ENCODE measurements at regions not wholly inside any gene's neighbourhood (a gene's known extent, or its start where the extent isn't known, plus 50 kb on each side); places are given as distances from the start of the nearest gene placed in this dataset.

DNA sequence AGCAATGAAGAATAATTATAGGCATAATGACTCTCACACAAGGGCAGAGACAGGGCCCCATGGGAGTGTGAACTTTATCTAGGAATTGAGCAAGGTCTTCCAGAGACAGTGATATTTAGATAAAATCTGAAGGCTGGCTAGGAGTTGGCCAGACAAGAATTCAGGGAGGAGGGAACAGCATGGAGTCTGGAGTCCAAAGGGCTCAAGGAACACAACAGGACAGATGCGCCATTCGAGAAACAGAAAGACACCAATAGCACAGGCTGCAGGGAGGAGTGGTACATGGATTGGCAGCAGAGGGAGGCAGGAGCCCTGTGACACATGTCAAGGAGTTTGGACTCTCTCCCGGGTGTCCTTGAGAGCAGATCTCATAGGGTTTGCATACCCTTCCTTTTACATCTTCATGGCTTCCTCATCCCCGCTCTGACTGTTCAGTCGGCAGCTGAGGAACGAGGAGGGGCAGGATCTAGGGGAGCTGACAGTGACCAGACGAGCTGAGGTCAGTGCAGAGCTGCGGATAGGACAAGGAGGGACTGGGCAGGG, 64.0 kb upstream of the XPA start:
- H3K4me3 ChIP-seq (ENCODE audit: low read depth, low read length) = no peak overlapping the region
- peaks cover 25% of the 10 kb centered on the region for H3K27me3 ChIP-seq (ENCODE audit: control insufficient read depth, insufficient read depth, low read length)
- TF ChIP-seq, protein P1, sequence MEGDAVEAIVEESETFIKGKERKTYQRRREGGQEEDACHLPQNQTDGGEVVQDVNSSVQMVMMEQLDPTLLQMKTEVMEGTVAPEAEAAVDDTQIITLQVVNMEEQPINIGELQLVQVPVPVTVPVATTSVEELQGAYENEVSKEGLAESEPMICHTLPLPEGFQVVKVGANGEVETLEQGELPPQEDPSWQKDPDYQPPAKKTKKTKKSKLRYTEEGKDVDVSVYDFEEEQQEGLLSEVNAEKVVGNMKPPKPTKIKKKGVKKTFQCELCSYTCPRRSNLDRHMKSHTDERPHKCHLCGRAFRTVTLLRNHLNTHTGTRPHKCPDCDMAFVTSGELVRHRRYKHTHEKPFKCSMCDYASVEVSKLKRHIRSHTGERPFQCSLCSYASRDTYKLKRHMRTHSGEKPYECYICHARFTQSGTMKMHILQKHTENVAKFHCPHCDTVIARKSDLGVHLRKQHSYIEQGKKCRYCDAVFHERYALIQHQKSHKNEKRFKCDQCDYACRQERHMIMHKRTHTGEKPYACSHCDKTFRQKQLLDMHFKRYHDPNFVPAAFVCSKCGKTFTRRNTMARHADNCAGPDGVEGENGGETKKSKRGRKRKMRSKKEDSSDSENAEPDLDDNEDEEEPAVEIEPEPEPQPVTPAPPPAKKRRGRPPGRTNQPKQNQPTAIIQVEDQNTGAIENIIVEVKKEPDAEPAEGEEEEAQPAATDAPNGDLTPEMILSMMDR (IDR thresholded peaks at IDR 0.05; ENCODE audit: insufficient read depth, low read length, poor library complexity, severe bottlenecking) = no peak
- DNase-seq (ENCODE audit: low read depth) = no peak
- H3K36me3 ChIP-seq (ENCODE audit: control insufficient read depth, insufficient read depth, low read length) = no peaks in the 10 kb centered on the region

DNA sequence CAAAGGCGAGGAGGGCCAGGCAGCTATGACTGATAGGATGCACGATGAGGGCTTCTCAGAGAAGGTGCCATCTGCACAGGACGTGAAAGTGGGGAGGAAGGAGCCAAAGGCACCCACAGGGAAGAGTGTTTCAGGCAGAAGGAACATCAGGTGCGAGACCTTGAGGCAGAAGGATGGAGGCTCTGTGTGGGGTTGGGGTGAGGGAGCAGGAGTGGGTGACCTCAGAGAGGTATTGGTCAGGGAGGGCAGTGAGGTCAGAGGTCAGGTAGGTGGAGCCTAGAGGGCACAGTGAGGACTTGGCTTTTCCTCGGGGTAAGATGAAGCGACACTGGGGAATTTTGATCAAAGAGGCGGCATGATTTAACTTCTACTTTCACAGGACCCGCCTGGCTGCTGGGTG, 64.7 kb upstream of the XPA start:
- Histone ChIP-seq H3K27me3 (ENCODE audit: control insufficient read depth, insufficient read depth, low read length) (peaks cover 25% of the 10 kb centered on the region), H3K36me3 (ENCODE audit: control insufficient read depth, insufficient read depth, low read length) (no peaks in the 10 kb centered on the region)

DNA sequence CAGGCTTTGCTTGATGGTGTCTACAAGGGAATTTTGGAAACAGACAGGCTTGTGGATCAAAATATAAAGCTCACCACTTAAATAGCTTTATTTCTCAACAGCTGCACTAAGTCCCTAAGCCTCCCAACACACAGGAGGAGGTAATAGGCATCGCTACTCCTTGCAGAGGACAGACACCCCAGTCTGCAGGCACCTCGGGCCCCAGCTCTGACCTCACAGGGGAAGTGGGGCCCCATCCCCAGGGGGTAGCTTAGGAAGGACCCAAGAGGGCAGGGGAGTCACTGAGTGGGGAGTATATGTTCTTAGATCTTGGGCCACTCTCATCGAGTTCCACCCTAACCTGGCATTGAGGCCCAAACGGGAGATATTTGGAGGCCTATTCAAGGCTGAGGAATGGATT, 66.7 kb upstream of the XPA start:
- H3K4me3 ChIP-seq (ENCODE audit: low read depth, low read length) = no peak overlapping the region
- H3K36me3 ChIP-seq (ENCODE audit: control insufficient read depth, insufficient read depth, low read length) = no peaks in the 10 kb centered on the region
- TF ChIP-seq, protein P1 (IDR thresholded peaks at IDR 0.05; ENCODE audit: insufficient read depth, low read length, poor library complexity, severe bottlenecking) = no peak
- DNase-seq (ENCODE audit: low read depth) = no peak
- H3K27me3 ChIP-seq (ENCODE audit: control insufficient read depth, insufficient read depth, low read length) = peaks cover 23% of the 10 kb centered on the region

More for the DNA sequence above, 64.7 kb upstream of the XPA start:
- TF ChIP-seq, protein P1 (IDR thresholded peaks at IDR 0.05; ENCODE audit: insufficient read depth, low read length, poor library complexity, severe bottlenecking) = no peak
- DNase-seq (ENCODE audit: low read depth) = no peak
- no peak overlapping the region for H3K4me3 ChIP-seq (ENCODE audit: low read depth, low read length)

DNA sequence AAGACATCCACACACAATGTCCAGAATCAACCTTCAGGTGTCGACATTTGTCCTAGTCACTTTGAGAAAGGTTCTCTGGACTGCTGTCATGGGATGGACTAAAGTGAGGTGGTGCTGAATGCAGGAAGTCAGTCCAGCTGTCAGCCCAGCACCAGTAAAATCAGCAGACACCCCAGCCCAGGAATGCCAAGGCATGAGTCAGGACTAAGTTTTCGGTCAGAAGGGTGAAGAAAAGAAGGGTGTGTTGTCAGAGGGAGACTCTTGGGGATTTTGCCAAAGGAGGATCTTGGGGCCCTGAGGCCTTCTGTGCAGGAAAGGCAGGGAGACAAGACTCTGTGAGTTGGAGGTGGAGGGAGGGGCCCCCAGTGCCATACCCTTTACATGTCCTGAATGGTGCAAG, 69.0 kb upstream of the XPA start:
- no peak overlapping the region for H3K4me3 ChIP-seq (ENCODE audit: low read depth, low read length)
- DNase-seq (ENCODE audit: low read depth) = no peak
- TF ChIP-seq, protein P1 (IDR thresholded peaks at IDR 0.05; ENCODE audit: insufficient read depth, low read length, poor library complexity, severe bottlenecking) = no peak
- no peaks in the 10 kb centered on the region for H3K36me3 ChIP-seq (ENCODE audit: control insufficient read depth, insufficient read depth, low read length)
- H3K27me3 ChIP-seq (ENCODE audit: control insufficient read depth, insufficient read depth, low read length) = peaks cover 19% of the 10 kb centered on the region

DNA sequence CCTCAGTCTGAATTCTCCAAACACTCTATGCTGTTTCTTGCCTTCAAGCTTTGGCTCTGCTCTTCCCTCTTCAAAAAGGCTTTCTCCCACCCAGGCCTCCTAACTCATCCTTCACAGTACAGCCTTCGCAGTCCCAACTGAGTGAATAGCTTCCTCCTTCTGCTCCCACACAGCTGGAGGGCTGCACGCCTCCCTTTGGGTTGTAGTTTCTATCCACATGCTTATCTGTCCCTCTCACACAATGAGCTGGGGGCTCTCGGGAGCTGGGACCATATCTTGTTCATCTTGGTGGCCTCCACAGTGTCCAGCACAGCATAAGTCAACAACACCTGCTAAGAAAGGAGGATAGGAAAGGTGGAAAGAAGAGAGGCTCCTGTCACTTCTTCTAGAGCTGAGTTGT, 69.5 kb upstream of the XPA start:
- Histone ChIP-seq H3K4me3 (ENCODE audit: low read depth, low read length) (no peak overlapping the region), H3K36me3 (ENCODE audit: control insufficient read depth, insufficient read depth, low read length) (no peaks in the 10 kb centered on the region), H3K27me3 (ENCODE audit: control insufficient read depth, insufficient read depth, low read length) (peaks cover 19% of the 10 kb centered on the region)
- TF ChIP-seq, protein P1 (IDR thresholded peaks at IDR 0.05; ENCODE audit: insufficient read depth, low read length, poor library complexity, severe bottlenecking) = no peak
- no peak for DNase-seq (ENCODE audit: low read depth)

DNA sequence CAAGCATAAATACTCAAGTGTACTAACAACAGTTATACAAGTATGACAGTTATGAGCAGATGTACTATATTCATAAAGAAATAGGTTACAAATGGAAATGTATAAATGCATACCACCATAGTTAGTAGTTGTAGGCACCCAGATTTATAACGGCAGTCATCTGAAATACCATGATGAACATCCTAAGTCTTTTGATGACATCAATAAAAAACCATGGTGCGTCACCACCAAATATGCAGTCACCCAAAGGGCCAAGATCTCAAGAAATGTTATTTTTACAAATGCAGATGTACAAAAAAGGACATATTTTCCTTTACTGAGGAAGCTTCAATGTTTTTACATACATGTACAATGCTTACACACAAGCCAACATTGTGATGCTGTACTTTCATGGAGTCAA, 70.8 kb upstream of the XPA start:
- H3K4me3 ChIP-seq (ENCODE audit: low read depth, low read length) = no peak overlapping the region
- no peak for DNase-seq (ENCODE audit: low read depth)
- peaks cover 11% of the 10 kb centered on the region for H3K27me3 ChIP-seq (ENCODE audit: control insufficient read depth, insufficient read depth, low read length)
- TF ChIP-seq, protein P1 (IDR thresholded peaks at IDR 0.05; ENCODE audit: insufficient read depth, low read length, poor library complexity, severe bottlenecking) = no peak
- no peaks in the 10 kb centered on the region for H3K36me3 ChIP-seq (ENCODE audit: control insufficient read depth, insufficient read depth, low read length)

Data from kidney epithelial cell (primary cell).